Trophoblast cell (in vitro differentiated cells and primary cell): ENCODE measurements at regions not wholly inside any gene's neighbourhood (a gene's known extent, or its start where the extent isn't known, plus 50 kb on each side); places are given as distances from the start of the nearest gene placed in this dataset.

Source experiments
- DNase-seq, 2 donors: peaks; one replicate each; pipeline ENCODE4 v3.0.0-alpha.2; 2016
- H2AFZ ChIP-seq: 2 replicates; pipeline ENCODE4 v1.6.1; 2013; ENCODE audit warnings: low read length, moderate library complexity, mild to moderate bottlenecking; ENCODE audit not compliant: insufficient read depth, poor library complexity
- H2AK5ac ChIP-seq: 2 replicates; pipeline ENCODE4 v1.6.1; 2013; ENCODE audit warnings: mild to moderate bottlenecking, low read length
- H2BK120ac ChIP-seq: 2 replicates; pipeline ENCODE4 v1.6.1; 2013; ENCODE audit warnings: low read length, mild to moderate bottlenecking, moderate library complexity; ENCODE audit not compliant: insufficient read depth, poor library complexity
- H2BK12ac ChIP-seq: 2 replicates; pipeline ENCODE4 v1.6.1; 2013; ENCODE audit warnings: mild to moderate bottlenecking, low read length, moderate library complexity
- H2BK5ac ChIP-seq: 2 replicates; pipeline ENCODE4 v1.6.1; 2013; ENCODE audit warnings: low read length, low read depth, moderate library complexity, mild to moderate bottlenecking; ENCODE audit not compliant: poor library complexity
- H3K14ac ChIP-seq: 2 replicates; pipeline ENCODE4 v1.6.1; 2013; ENCODE audit warnings: mild to moderate bottlenecking, low read length
- H3K18ac ChIP-seq: 2 replicates; pipeline ENCODE4 v1.6.1; 2013; ENCODE audit warnings: mild to moderate bottlenecking, low read length
- H3K23ac ChIP-seq: 2 replicates; pipeline ENCODE4 v1.6.1; 2013; ENCODE audit warnings: low read length
- H3K27ac ChIP-seq: 2 replicates; pipeline ENCODE4 v1.5.1; 2013; ENCODE audit warnings: low read depth, mild to moderate bottlenecking, inconsistent platforms, low read length, moderate library complexity
- H3K27me3 ChIP-seq: 2 replicates; pipeline ENCODE4 v1.6.1; 2013; ENCODE audit warnings: inconsistent platforms, mild to moderate bottlenecking, low read length, moderate library complexity; ENCODE audit not compliant: insufficient read depth
- H3K36me3 ChIP-seq, 2 experiments: 1 replicate in 1 of 2; 2 replicates in 1 of 2; pipeline ENCODE4 v1.6.1; 2013; ENCODE audit warnings: low read length in 2 of 2, mild to moderate bottlenecking in 2 of 2, moderate library complexity in 1 of 2; ENCODE audit not compliant: insufficient read depth in 2 of 2, control insufficient read depth in 1 of 2
- H3K4ac ChIP-seq: 2 replicates; pipeline ENCODE4 v1.6.1; 2013; ENCODE audit warnings: low read depth, mild to moderate bottlenecking, low read length, moderate library complexity
- H3K4me1 ChIP-seq, 2 experiments: 1 replicate in 1 of 2; 2 replicates in 1 of 2; pipeline ENCODE4 v1.6.1; 2013; ENCODE audit warnings: low read length in 2 of 2, mild to moderate bottlenecking in 2 of 2, moderate library complexity in 1 of 2; ENCODE audit not compliant: insufficient read depth in 2 of 2, control insufficient read depth in 1 of 2
- H3K4me2 ChIP-seq: 2 replicates; pipeline ENCODE4 v1.6.1; 2013; ENCODE audit warnings: inconsistent platforms, mild to moderate bottlenecking, low read length, moderate library complexity
- H3K4me3 ChIP-seq: 2 replicates; pipeline ENCODE4 v1.5.1; 2013; ENCODE audit warnings: mild to moderate bottlenecking, low read depth, low read length, inconsistent platforms
- H3K79me1 ChIP-seq: one replicate; pipeline ENCODE4 v1.6.1; 2013; ENCODE audit warnings: low read length
- H3K79me2 ChIP-seq: 2 replicates; pipeline ENCODE4 v1.6.1; 2013; ENCODE audit warnings: low read length, mild to moderate bottlenecking; ENCODE audit not compliant: control insufficient read depth, insufficient read depth, poor library complexity
- H3K9ac ChIP-seq: 2 replicates; pipeline ENCODE4 v1.6.1; 2013; ENCODE audit warnings: mild to moderate bottlenecking, low read length
- H3K9me3 ChIP-seq: 2 replicates; pipeline ENCODE4 v1.6.1; 2013; ENCODE audit warnings: low read depth, mild to moderate bottlenecking, control low read depth, inconsistent platforms, low read length; ENCODE audit not compliant: insufficient read depth
- H4K12ac ChIP-seq: 2 replicates; pipeline ENCODE4 v1.6.1; 2013; ENCODE audit warnings: low read depth, mild to moderate bottlenecking, low read length, moderate library complexity
- H4K8ac ChIP-seq: 2 replicates; pipeline ENCODE4 v1.6.1; 2013; ENCODE audit warnings: low read depth, mild to moderate bottlenecking, low read length, moderate library complexity
- H4K91ac ChIP-seq: one replicate; pipeline ENCODE4 v1.6.1; 2013; ENCODE audit warnings: low read depth, mild to moderate bottlenecking, low read length, moderate library complexity
- WGBS: extraction: QIAGEN DNeasy Blood & Tissue Kit; methylation state at CpG from one replicate; pipeline ENCODE4 v1.1.7; 2013; ENCODE audit warnings: missing lambda C conversion rate; ENCODE audit not compliant: insufficient read length, insufficient coverage; ENCODE audit errors: extremely low coverage; 5-methylcytosine and 5-hydroxymethylcytosine counted together

DNA sequence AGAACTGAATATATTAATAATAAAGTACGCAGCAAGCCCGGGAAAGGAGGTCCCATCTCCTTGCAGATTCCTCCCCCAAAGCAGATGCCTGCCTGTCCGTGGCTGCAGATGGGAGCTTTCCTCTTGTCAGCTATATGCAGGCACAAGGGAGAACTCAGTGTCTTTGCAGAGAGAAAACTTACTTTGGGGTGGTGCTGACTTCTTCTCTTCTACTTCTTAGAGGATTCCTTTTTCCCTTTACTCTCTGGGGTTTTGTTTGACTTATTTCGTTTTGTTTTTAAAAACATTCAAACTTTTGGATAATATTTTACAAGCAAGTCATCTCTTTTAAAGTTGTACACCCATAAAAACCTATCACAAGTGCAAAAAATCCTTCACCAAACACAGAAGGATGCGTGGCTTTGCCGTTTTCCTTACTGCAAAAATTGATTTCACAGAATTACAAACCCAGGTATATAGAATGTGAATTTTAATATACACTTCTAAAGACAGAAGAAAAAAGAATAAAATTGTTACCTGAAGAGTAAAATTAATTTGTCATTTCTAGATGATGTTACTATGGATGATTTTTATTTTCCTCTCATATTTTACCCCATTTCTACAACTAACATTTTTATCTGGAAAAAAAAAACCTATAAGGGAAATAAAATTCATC lies 65.3 kb upstream of the IGF1R start:
- Histone ChIP-seq H3K14ac (no peak overlapping the region), H3K79me2 (peaks cover 2% of the 10 kb centered on the region), H2AK5ac (no peak overlapping the region), H2BK120ac (no peak overlapping the region), H3K18ac (no peak overlapping the region), H3K27me3 (no peaks in the 10 kb centered on the region), H3K36me3 (no peaks in the 10 kb centered on the region), H3K9ac (no peak overlapping the region), H3K27ac (no peak overlapping the region), H3K79me1 (no peaks in the 10 kb centered on the region), H3K4me1 (peaks cover 4% of the 10 kb centered on the region in 2 experiments), H3K4me2 (no peak overlapping the region), H3K4me3 (no peak overlapping the region), H3K9me3 (no peaks in the 10 kb centered on the region), H4K12ac (no peak overlapping the region), H2BK5ac (no peak overlapping the region), H4K91ac (no peak overlapping the region), H4K8ac (no peak overlapping the region), H3K4ac (no peak overlapping the region), H2BK12ac (no peak overlapping the region), H2AFZ (no peak overlapping the region), H3K23ac (no peak overlapping the region)
- no CpG with 5 or more reads among the region's 6 CpGs for WGBS
- DNase-seq: no peak

DNA sequence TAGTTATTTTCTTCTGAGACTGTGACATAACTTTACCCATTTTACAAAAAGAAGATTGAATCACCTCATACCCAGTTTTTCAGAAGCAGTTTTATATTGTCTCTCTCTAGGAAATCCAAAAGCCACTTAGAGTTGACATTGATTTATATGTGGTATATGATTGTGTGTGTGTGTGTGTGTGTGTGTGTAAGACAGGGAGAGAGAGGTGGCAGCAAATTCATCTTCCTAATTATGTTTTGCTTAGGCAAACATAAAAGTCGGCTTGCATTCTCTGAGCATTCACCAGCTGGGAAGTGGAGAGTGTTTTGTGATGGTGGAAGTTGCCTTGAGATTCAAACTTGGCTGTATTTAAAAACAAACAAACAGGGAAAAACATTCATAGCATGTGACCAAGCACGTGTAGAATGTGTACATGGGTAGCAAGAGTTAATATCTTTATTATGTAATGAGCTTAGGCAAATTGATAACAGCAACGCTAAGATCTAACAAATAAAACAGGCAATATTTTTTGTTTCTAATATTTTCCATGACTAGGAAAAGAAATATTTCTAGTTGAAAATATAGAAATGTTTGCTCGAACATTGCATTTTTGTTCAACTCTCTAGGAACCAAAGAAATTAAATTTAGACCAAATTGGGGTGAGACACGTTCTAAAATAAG lies 64.4 kb upstream of the IGF1R start:
- H4K91ac ChIP-seq: no peak overlapping the region
- H3K36me3 ChIP-seq: no peaks in the 10 kb centered on the region
- H3K79me1 ChIP-seq: no peaks in the 10 kb centered on the region
- no peak for DNase-seq
- H3K79me2 ChIP-seq: peaks cover 2% of the 10 kb centered on the region
- H3K4ac ChIP-seq: no peak overlapping the region
- no peak overlapping the region for H2BK12ac ChIP-seq
- WGBS: no CpG with 5 or more reads among the region's 5 CpGs
- no peak overlapping the region for H2AK5ac ChIP-seq
- H3K27me3 ChIP-seq: no peaks in the 10 kb centered on the region
- no peak overlapping the region for H3K14ac ChIP-seq
- H3K23ac ChIP-seq: no peak overlapping the region
- H3K4me3 ChIP-seq: no peak overlapping the region
- H3K4me1 ChIP-seq: peaks cover 4% of the 10 kb centered on the region in 2 experiments
- no peak overlapping the region for H4K8ac ChIP-seq
- H2BK120ac ChIP-seq: no peak overlapping the region
- H2BK5ac ChIP-seq: no peak overlapping the region
- no peak overlapping the region for H3K18ac ChIP-seq
- H3K27ac ChIP-seq: no peak overlapping the region
- H3K9ac ChIP-seq: no peak overlapping the region
- H3K9me3 ChIP-seq: no peaks in the 10 kb centered on the region
- H2AFZ ChIP-seq: no peak overlapping the region
- H3K4me2 ChIP-seq: no peak overlapping the region
- H4K12ac ChIP-seq: no peak overlapping the region

DNA sequence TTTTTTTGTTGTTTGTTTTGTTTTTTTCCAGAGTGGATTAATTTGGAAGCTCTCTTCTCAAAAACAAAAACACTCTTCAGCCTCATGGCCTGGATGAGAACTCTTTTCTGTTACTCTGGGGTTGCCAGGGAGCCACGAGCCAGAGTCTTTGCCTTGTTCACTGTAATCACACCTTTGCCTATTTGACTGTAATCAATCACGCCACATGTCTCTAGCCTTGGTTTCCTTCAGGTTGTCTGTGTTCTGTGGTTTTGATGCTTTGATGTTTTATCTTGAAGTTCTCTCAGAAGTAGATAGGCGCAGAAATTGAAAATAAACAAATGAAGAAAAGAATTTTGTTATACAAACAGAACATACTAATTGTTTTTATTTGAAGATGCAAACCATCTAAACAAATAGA lies 62.3 kb upstream of the IGF1R start:
- Histone ChIP-seq H3K14ac (no peak overlapping the region), H4K12ac (no peak overlapping the region), H3K18ac (no peak overlapping the region), H3K27me3 (no peaks in the 10 kb centered on the region), H3K4ac (no peak overlapping the region), H3K4me2 (no peak overlapping the region), H3K4me3 (no peak overlapping the region), H2BK120ac (no peak overlapping the region), H2AFZ (no peak overlapping the region), H3K23ac (no peak overlapping the region), H3K79me2 (no peaks in the 10 kb centered on the region), H3K4me1 (peaks cover 0 to 2% of the 10 kb centered on the region in 2 experiments), H4K8ac (no peak overlapping the region), H4K91ac (no peak overlapping the region), H2BK5ac (no peak overlapping the region), H3K27ac (no peak overlapping the region), H3K79me1 (no peaks in the 10 kb centered on the region), H3K9ac (no peak overlapping the region), H2AK5ac (no peak overlapping the region), H3K36me3 (no peaks in the 10 kb centered on the region), H3K9me3 (no peaks in the 10 kb centered on the region), H2BK12ac (no peak overlapping the region)
- no peak for DNase-seq
- WGBS: no CpG with 5 or more reads among the region's 3 CpGs

DNA sequence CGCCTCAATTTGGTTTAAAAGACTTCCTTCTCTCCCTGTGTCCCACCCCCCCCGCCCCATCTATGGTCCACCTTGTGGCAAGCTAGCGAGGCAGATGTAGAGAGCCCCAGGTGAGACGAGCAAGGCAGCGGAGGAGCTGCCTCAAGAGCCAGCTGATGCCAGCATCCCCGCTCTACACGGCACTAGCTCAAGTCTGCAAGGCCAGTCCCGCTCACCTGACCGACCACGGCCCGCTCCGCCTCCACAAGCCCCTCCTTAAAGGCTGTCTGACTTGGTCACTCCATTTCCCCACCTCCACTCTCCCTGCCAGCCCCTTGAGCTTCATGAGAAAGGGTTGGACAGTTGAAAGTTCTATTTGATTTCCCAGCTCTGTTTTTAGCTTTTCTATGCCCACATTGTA lies 56.2 kb upstream of the IGF1R start:
- Histone ChIP-seq H3K79me1 (no peaks in the 10 kb centered on the region), H3K27ac (no peak overlapping the region), H3K18ac (no peak overlapping the region), H3K4me2 (no peak overlapping the region), H3K4ac (no peak overlapping the region), H2BK12ac (no peak overlapping the region), H4K8ac (no peak overlapping the region), H4K91ac (no peak overlapping the region), H2BK5ac (no peak overlapping the region), H3K9me3 (no peaks in the 10 kb centered on the region), H3K4me3 (no peak overlapping the region), H3K23ac (no peak overlapping the region), H3K36me3 (no peaks in the 10 kb centered on the region), H3K14ac (no peak overlapping the region), H3K79me2 (no peaks in the 10 kb centered on the region), H3K9ac (no peak overlapping the region), H2AFZ (no peak overlapping the region), H4K12ac (no peak overlapping the region), H2BK120ac (no peak overlapping the region), H3K4me1 (peaks cover 0 to 2% of the 10 kb centered on the region in 2 experiments), H3K27me3 (no peaks in the 10 kb centered on the region), H2AK5ac (no peak overlapping the region)
- DNase-seq: no peak
- WGBS: no CpG with 5 or more reads among the region's 12 CpGs
